ENCODE measurements at regions not wholly inside any gene's neighbourhood (a gene's known extent, or its start where the extent isn't known, plus 50 kb on each side); places are given as distances from the start of the nearest gene placed in this dataset.

DNA sequence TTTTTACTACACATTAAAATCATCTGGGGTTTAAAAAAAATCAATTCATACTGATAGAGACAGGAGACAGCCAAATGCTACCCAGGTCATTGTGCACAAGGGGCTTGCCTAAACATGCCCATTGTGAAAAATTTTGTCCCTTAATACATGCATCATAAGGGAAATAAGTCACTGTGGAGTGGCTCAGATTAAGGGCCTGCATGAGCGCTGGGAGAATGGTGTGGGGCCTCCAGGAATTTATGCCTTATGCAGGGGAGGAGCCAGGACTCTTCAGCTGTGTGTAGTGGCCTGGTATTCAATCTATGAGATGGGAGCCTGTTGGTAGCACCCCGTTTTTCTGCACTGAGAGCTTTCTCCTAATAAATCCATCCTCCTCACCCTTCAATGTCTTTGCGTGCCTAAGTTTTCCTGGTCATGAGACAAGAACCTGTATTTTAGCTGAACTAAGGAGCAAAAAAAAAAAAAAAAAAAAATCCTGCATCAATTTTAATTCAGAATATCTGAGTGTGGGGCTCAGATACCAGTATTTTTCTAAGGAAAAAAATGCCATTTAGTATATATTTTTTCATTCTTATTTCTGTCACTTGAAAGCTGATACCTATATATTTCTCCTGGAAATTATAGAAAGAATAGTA lies 997.6 kb upstream of the ATXN8OS start:
- ATAC-seq = no peak
- Mint-ChIP-seq H3K36me3 (ENCODE audit: low read depth) (no peaks in the 10 kb centered on the region), H3K4me3 (no peak overlapping the region), H3K9me3 (peaks cover 10% of the 10 kb centered on the region), H3K4me1 (ENCODE audit: low read depth) (no peaks in the 10 kb centered on the region), H3K27me3 (no peaks in the 10 kb centered on the region), H3K27ac (no peak overlapping the region)
- ChIA-PET POLR2A (no interaction called here), CTCF (no interaction called here)
- DNase-seq = no peak
- intact Hi-C loops (cut with micrococcal nuclease) = no loop called here
- TF ChIP-seq, protein P1, sequence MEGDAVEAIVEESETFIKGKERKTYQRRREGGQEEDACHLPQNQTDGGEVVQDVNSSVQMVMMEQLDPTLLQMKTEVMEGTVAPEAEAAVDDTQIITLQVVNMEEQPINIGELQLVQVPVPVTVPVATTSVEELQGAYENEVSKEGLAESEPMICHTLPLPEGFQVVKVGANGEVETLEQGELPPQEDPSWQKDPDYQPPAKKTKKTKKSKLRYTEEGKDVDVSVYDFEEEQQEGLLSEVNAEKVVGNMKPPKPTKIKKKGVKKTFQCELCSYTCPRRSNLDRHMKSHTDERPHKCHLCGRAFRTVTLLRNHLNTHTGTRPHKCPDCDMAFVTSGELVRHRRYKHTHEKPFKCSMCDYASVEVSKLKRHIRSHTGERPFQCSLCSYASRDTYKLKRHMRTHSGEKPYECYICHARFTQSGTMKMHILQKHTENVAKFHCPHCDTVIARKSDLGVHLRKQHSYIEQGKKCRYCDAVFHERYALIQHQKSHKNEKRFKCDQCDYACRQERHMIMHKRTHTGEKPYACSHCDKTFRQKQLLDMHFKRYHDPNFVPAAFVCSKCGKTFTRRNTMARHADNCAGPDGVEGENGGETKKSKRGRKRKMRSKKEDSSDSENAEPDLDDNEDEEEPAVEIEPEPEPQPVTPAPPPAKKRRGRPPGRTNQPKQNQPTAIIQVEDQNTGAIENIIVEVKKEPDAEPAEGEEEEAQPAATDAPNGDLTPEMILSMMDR (IDR thresholded peaks at IDR 0.05) = no peak

DNA sequence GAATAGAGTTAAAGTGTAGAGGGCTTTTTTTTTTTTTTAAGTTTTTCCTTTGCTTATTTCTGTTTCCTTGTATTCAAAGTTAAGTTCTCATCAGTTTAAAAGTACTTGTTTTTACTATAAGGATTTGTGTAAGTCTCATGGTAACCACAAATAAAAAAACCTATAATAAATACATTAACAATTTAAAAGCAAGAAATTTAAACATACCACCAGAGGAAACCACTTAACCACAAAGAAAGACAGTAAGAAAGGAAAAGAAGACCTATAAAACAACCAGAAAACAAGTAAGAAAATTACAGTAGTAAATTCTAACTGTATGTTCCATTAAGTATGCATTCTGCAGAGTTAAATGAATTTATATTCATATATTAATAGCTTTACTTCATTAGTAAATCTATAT lies 999.1 kb upstream of the ATXN8OS start:
- H3K36me3 Mint-ChIP-seq (ENCODE audit: low read depth) = no peaks in the 10 kb centered on the region
- no peak overlapping the region for H3K4me3 Mint-ChIP-seq
- CTCF ChIA-PET = no interaction called here
- POLR2A ChIA-PET = no interaction called here
- ATAC-seq (no peak), DNase-seq (no peak)
- intact Hi-C loops (cut with micrococcal nuclease) = no loop called here
- TF ChIP-seq, protein P1 (IDR thresholded peaks at IDR 0.05) = no peak
- H3K27ac Mint-ChIP-seq = no peak overlapping the region
- peaks cover 14% of the 10 kb centered on the region for H3K9me3 Mint-ChIP-seq
- no peaks in the 10 kb centered on the region for H3K4me1 Mint-ChIP-seq (ENCODE audit: low read depth)
- no peaks in the 10 kb centered on the region for H3K27me3 Mint-ChIP-seq

DNA sequence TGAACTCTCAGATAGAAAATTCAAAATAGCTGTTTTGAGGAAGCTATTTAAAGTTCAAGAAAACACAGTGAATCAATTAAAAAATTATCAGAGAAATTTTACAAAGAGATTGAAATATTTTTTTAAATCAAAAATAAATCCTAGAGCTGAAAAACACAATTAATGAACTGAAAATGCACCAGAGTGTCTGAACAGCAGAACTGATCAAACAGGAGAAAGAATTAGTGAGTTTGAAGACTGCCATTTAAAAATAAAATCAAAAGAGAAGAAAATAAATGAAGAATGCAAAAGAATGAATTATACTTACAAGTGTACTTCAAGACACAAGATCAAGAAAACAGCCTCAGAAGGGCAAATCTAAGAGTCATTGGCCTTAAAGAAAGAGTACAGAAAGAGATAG lies 1000.2 kb upstream of the ATXN8OS start:
- Mint-ChIP-seq H3K36me3 (ENCODE audit: low read depth) (no peaks in the 10 kb centered on the region), H3K4me3 (no peak overlapping the region), H3K4me1 (ENCODE audit: low read depth) (no peaks in the 10 kb centered on the region), H3K9me3 (peaks cover 17% of the 10 kb centered on the region), H3K27ac (no peak overlapping the region), H3K27me3 (no peaks in the 10 kb centered on the region)
- CTCF ChIA-PET = no interaction called here
- ATAC-seq = no peak
- POLR2A ChIA-PET = no interaction called here
- TF ChIP-seq, protein P1 (IDR thresholded peaks at IDR 0.05) = no peak
- DNase-seq = no peak
- intact Hi-C loops (cut with micrococcal nuclease) = no loop called here

DNA sequence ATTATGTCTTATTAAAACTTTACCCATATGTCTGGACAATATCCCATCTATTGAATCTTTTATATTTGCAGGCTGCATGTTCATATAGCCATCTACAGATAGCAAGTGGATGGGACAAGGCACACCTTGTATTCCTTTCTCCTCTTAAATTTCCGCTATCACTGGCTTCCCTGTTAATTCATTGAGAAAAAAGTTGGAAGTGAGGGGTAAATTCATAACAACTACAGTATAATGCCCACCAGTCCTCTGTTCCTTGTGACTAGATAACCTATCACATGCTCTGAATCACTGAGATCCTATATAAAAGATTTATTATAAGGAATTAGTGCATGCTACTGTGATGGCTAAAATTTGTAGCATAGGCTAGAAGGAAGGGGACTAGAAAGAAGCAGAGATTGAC lies 1005.8 kb upstream of the ATXN8OS start:
- ChIA-PET CTCF (no interaction called here), POLR2A (no interaction called here)
- Mint-ChIP-seq H3K27me3 (no peaks in the 10 kb centered on the region), H3K4me1 (ENCODE audit: low read depth) (no peaks in the 10 kb centered on the region), H3K27ac (no peak overlapping the region), H3K9me3 (peaks cover 11% of the 10 kb centered on the region), H3K36me3 (ENCODE audit: low read depth) (no peaks in the 10 kb centered on the region), H3K4me3 (no peak overlapping the region)
- DNase-seq (no peak), ATAC-seq (no peak)
- intact Hi-C loops (cut with micrococcal nuclease) = no loop called here
- TF ChIP-seq, protein P1 (IDR thresholded peaks at IDR 0.05) = no peak

DNA sequence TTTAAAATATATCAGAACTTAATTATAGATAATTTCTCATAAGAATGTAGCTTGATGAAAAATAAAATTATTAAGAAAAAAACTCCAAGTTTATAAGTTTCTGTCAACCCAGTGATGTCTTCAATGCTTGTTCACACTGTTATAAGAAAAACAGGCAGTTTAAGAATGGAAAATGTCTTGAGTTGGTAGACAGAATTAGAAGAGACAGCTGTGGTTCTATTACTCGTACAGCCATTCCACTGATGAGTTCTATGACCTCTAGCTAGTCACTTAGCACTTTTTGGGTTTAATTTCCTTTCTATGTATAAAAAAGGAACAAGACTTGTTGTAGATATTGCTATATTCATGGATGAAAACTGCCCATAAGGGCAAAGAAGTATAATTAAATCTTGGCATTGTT lies 1013.1 kb upstream of the ATXN8OS start:
- ChIA-PET POLR2A (no interaction called here), CTCF (no interaction called here)
- Mint-ChIP-seq H3K9me3 (peaks cover 11% of the 10 kb centered on the region), H3K36me3 (ENCODE audit: low read depth) (no peaks in the 10 kb centered on the region), H3K27ac (no peak overlapping the region), H3K27me3 (no peaks in the 10 kb centered on the region), H3K4me3 (no peak overlapping the region), H3K4me1 (ENCODE audit: low read depth) (no peaks in the 10 kb centered on the region)
- no peak for ATAC-seq
- intact Hi-C loops (cut with micrococcal nuclease) = no loop called here
- DNase-seq = no peak
- TF ChIP-seq, protein P1 (IDR thresholded peaks at IDR 0.05) = no peak

All from activated CD8-positive, alpha-beta T cell treated with anti-CD3 and anti-CD28 coated beads for 36 hours (primary cell).